K562 (cell line): ENCODE measurements at regions not wholly inside any gene's neighbourhood (a gene's known extent, or its start where the extent isn't known, plus 50 kb on each side); places are given as distances from the start of the nearest gene placed in this dataset.

Experiments used
- ATAC-seq: fragments of 200-7000 bp; cut with Tn5 transposase; 3 replicates; pipeline ENCODE4 v1.9.1; 2020; ENCODE audit warnings: moderate library complexity
- BruUV-seq: library from RNA; stranded (reverse); fragments of 400-500 nt; replicated peaks from 2 replicates; lab custom pipeline; 2021; lab: Mats Ljungman, UMichigan
- CTCF ChIA-PET: fragments of 300-600 bp; formaldehyde crosslinking; extraction: SDS; loops from one replicate; lab custom pipeline; 2021; ENCODE audit warnings: low intra/inter-chr PET ratio; lab: Yijun Ruan, JAX
- POLR2A ChIA-PET: fragments of 300-600, 350-650 bp; sonication (Branson Sonifier 250); formaldehyde crosslinking; extraction: SDS; loops from one replicate; lab custom pipeline; 2021; ENCODE audit warnings: antibody characterized with exemption, inconsistent platforms; lab: Yijun Ruan, JAX
- DNase-seq, 4 experiments: peaks; one replicate each; pipeline versions ENCODE4 v3.0.0 to v3.0.0-alpha.2; 2011 to 2018; ENCODE audit warnings: low spot score in 3 of 4, mixed read lengths in 3 of 4; ENCODE audit errors: extremely low read depth in 1 of 4
- FAIRE-seq: peaks from 2 replicates; lab custom pipeline; 2011; peaks lifted over from hg19 to GRCh38; lab: Jason Lieb, UNC
- H2AFZ ChIP-seq: 2 replicates; pipeline ENCODE4 v1.6.0; 2011; ENCODE audit warnings: low read depth, low read length, control low read depth, inconsistent platforms
- H3K27ac ChIP-seq: fragments of 200-600 bp; 3 replicates; pipeline ENCODE4 v1.8.0; 2011; ENCODE audit warnings: low read depth, mild to moderate bottlenecking, control low read depth, inconsistent platforms, low read length, moderate library complexity, mixed read lengths; ENCODE audit errors: extremely low read depth
- H3K27me3 ChIP-seq, 2 experiments: fragments of 300-600 bp in 1 of 2; 2 replicates in 1 of 2; 3 replicates in 1 of 2; pipeline versions ENCODE4 v1.6.0 to v1.8.0; 2011; ENCODE audit warnings: inconsistent platforms in 2 of 2, low read length in 2 of 2, mild to moderate bottlenecking in 1 of 2, mixed read lengths in 1 of 2, moderate library complexity in 1 of 2; ENCODE audit not compliant: control insufficient read depth in 2 of 2, insufficient read depth in 2 of 2
- H3K36me3 ChIP-seq: fragments of 300-600 bp; 3 replicates; pipeline ENCODE4 v1.8.0; 2011; ENCODE audit warnings: mild to moderate bottlenecking, low read length, inconsistent platforms; ENCODE audit not compliant: control insufficient read depth, insufficient read depth
- H3K4me1 ChIP-seq, 2 experiments: fragments of 200-600 bp in 1 of 2; replicated peaks in 1 of 2; 2 replicates in 1 of 2; 3 replicates in 1 of 2; pipeline versions ENCODE4 v1.5.1 to v1.8.0; 2011; ENCODE audit warnings: inconsistent platforms in 2 of 2, low read length in 2 of 2, mild to moderate bottlenecking in 1 of 2, mixed read lengths in 1 of 2, moderate library complexity in 1 of 2; ENCODE audit not compliant: control insufficient read depth in 2 of 2, insufficient read depth in 2 of 2
- H3K4me2 ChIP-seq: 2 replicates; pipeline ENCODE4 v1.6.1; 2011; ENCODE audit warnings: low read length, control low read depth, inconsistent platforms, mixed read lengths; ENCODE audit not compliant: insufficient read depth
- H3K4me3 ChIP-seq: fragments of 200-600 bp; sonication (generic), shearing (Covaris generic); 2 replicates; pipeline ENCODE4 v1.5.1; 2016; ENCODE audit warnings: control low read depth, inconsistent platforms
- H3K79me2 ChIP-seq: fragments of 200-600 bp; 3 replicates; pipeline ENCODE4 v1.8.0; 2011; ENCODE audit warnings: low read length, inconsistent platforms; ENCODE audit not compliant: control insufficient read depth, insufficient read depth
- H3K9ac ChIP-seq, 2 experiments: 2 replicates each; pipeline versions ENCODE4 v1.6.0 to v1.6.1; 2011; ENCODE audit warnings: low read depth in 2 of 2, low read length in 2 of 2, control low read depth in 1 of 2, inconsistent platforms in 1 of 2, mild to moderate bottlenecking in 1 of 2, mixed read lengths in 1 of 2; ENCODE audit not compliant: insufficient read depth in 1 of 2
- H3K9me1 ChIP-seq: one replicate; pipeline ENCODE4 v1.6.0; 2011; ENCODE audit warnings: inconsistent platforms, mild to moderate bottlenecking, low read length, moderate library complexity; ENCODE audit not compliant: control insufficient read depth, insufficient read depth
- H3K9me3 ChIP-seq: replicated peaks from 2 replicates; pipeline ENCODE4 v1.5.1; 2011; ENCODE audit warnings: low read depth, low read length, inconsistent platforms; ENCODE audit not compliant: control insufficient read depth, insufficient read depth
- H4K20me1 ChIP-seq: replicated peaks from 2 replicates; pipeline ENCODE4 v1.6.1; 2011; ENCODE audit warnings: low read length, inconsistent platforms, mixed read lengths; ENCODE audit not compliant: control insufficient read depth, insufficient read depth
- DMBX1 ChIP-seq: fragments of 250-450 bp; sonication (Bioruptor Pico); IDR thresholded peaks from 2 replicates; pipeline ENCODE4 v1.8.0; 2022; ENCODE audit warnings: inconsistent platforms, mild to moderate bottlenecking, moderate library complexity, borderline replicate concordance
- ETS2 ChIP-seq: IDR thresholded peaks from 2 replicates; pipeline ENCODE4 v1.6.1; 2016; ENCODE audit warnings: borderline replicate concordance, missing genetic modification characterization, mild to moderate bottlenecking, moderate library complexity, missing compliant biosample characterization; ENCODE audit not compliant: poor library complexity, severe bottlenecking
- ETV6 ChIP-seq, 3 experiments: fragments of 150-350 bp in 1 of 3; sonication (generic) in 1 of 3; formaldehyde crosslinking in 1 of 3; IDR thresholded peaks; 2 replicates each; pipeline versions ENCODE4 v1.6.1 to v1.8.0; 2014 to 2022; ENCODE audit warnings: borderline replicate concordance in 2 of 3, low read depth in 2 of 3, antibody characterized with exemption in 1 of 3, low read length in 1 of 3, mild to moderate bottlenecking in 1 of 3, missing genetic modification reagents in 1 of 3
- GTF2B ChIP-seq: IDR thresholded peaks from 2 replicates; pipeline ENCODE4 v1.6.1; 2011; ENCODE audit not compliant: insufficient read length; ENCODE audit errors: extremely low read depth
- PATZ1 ChIP-seq: fragments of 250-450 bp; sonication (Bioruptor Pico); IDR thresholded peaks from 2 replicates; pipeline ENCODE4 v1.5.0; 2020; ENCODE audit warnings: mild to moderate bottlenecking, borderline replicate concordance
- RUNX1 ChIP-seq: sonication (generic); IDR thresholded peaks from 2 replicates; pipeline ENCODE4 v1.6.1; 2016; ENCODE audit warnings: antibody characterized with exemption, low read depth
- SMARCB1 ChIP-seq: IDR thresholded peaks from 2 replicates; pipeline ENCODE4 v1.6.1; 2011; ENCODE audit warnings: improper control_type of control experiment, low read depth; ENCODE audit not compliant: insufficient read length
- ZBTB2 ChIP-seq: fragments of 450-650 bp; IDR thresholded peaks from 2 replicates; pipeline ENCODE4 v1.6.1; 2016; ENCODE audit warnings: antibody characterized with exemption
- ZFX ChIP-seq: sonication (generic); formaldehyde crosslinking; IDR thresholded peaks from 2 replicates; pipeline ENCODE4 v1.8.0; 2022; ENCODE audit warnings: mild to moderate bottlenecking, missing genetic modification reagents, moderate library complexity
- WGBS: fragments of 100-300 bp; shearing (Covaris generic); methylation state at CpG from one replicate; pipeline ENCODE4 v1.1.6; 2016; ENCODE audit warnings: low coverage, mixed read lengths; ENCODE audit not compliant: insufficient coverage; ENCODE audit errors: missing lambda C conversion rate; 5-methylcytosine and 5-hydroxymethylcytosine counted together
- in situ Hi-C: fragments of 300-500 bp; cut with MboI; formaldehyde crosslinking; loops from 4 replicates; pipeline ENCODE4 v1.15.0; 2018; ENCODE audit warnings: inconsistent platforms, mixed read lengths
- intact Hi-C: fragments of 100-400 bp; cut with micrococcal nuclease; formaldehyde crosslinking; loops from 2 replicates; pipeline ENCODE4 v1.14.2; 2022

- TF ChIP-seq ETV6 (IDR thresholded peaks at IDR 0.05; ENCODE audit: borderline replicate concordance in 1 of 2, low read depth in 2 of 2, low read length in 1 of 2), result no peak
- no peak for TF ChIP-seq ETV6 (CRISPR knock-in tag; IDR thresholded peaks at IDR 0.05; ENCODE audit: borderline replicate concordance)
- TF ChIP-seq GTF2B, result no peak
- no peak for TF ChIP-seq ZFX (CRISPR knock-in tag)
Measured at GRCh38 chr10:118903251-118903650, 126.3 kb upstream of the NANOS1 start.

GRCh38 chr10:118903691-118904090 lies 125.8 kb upstream of the NANOS1 start:
- no peak for FAIRE-seq
- TF ChIP-seq RUNX1 (no peak), SMARCB1 (no peak), PATZ1 (CRISPR knock-in tag) (no peak), DMBX1 (no peak), ZBTB2 (no peak), ETS2 (tag) (no peak)

More at GRCh38 chr10:118903251-118903650, 126.3 kb upstream of the NANOS1 start:
- H3K4me1 ChIP-seq, result peaks cover 0 to under 1% of the 10 kb centered on the region in 2 experiments; a peak in 1 of 5 replicates
- no peak overlapping the region for H3K4me3 ChIP-seq
- FAIRE-seq (no peak), ATAC-seq (no peak), DNase-seq (no peak)
- H3K36me3 ChIP-seq, result no peaks in the 10 kb centered on the region
- WGBS, result 0% methylated on average over 4 of the region's 4 CpGs
- H3K4me2 ChIP-seq, result no peak overlapping the region
- ChIA-PET CTCF (no interaction called here), POLR2A (no interaction called here)
- in situ Hi-C loops, result no loop called here
- intact Hi-C loops, result no loop called here
- H3K27me3 ChIP-seq, result peaks cover 0 to 7% of the 10 kb centered on the region in 2 experiments; a peak in 2 of 5 replicates
- H3K9me1 ChIP-seq, result no peaks in the 10 kb centered on the region
- no peak overlapping the region for H3K9ac ChIP-seq
- H2AFZ ChIP-seq, result no peak overlapping the region
- BruUV-seq, result no TSS peak
- no peaks in the 10 kb centered on the region for H3K9me3 ChIP-seq
- no peaks in the 10 kb centered on the region for H3K79me2 ChIP-seq
- H4K20me1 ChIP-seq, result no peaks in the 10 kb centered on the region
- H3K27ac ChIP-seq, result no peak overlapping the region

More at GRCh38 chr10:118903691-118904090, 125.8 kb upstream of the NANOS1 start:
- Histone ChIP-seq H3K4me3 (no peak overlapping the region), H3K79me2 (no peaks in the 10 kb centered on the region), H3K4me1 (peaks cover 0 to 5% of the 10 kb centered on the region in 2 experiments; a peak in 2 of 5 replicates), H2AFZ (no peak overlapping the region), H4K20me1 (no peaks in the 10 kb centered on the region), H3K4me2 (no peak overlapping the region), H3K9me3 (no peaks in the 10 kb centered on the region), H3K27me3 (peaks cover 0 to 7% of the 10 kb centered on the region in 2 experiments; a peak in 2 of 5 replicates), H3K36me3 (no peaks in the 10 kb centered on the region), H3K9me1 (no peaks in the 10 kb centered on the region), H3K9ac (no peak overlapping the region), H3K27ac (no peak overlapping the region)
- no peak for DNase-seq
- CTCF ChIA-PET, result no interaction called here
- intact Hi-C loops (no loop called here), in situ Hi-C loops (no loop called here)
- BruUV-seq, result no TSS peak
- POLR2A ChIA-PET, result no interaction called here
- ATAC-seq, result no peak
